Peyer's patch (tissue), 4 donors: ENCODE measurements at regions not wholly inside any gene's neighbourhood (a gene's known extent, or its start where the extent isn't known, plus 50 kb on each side); places are given as distances from the start of the nearest gene placed in this dataset.
A peak's percentile ranks its signal among the peaks of the same experiment; 100 is the strongest.

ENCODE experiments used
- DNase-seq, 3 donors: peaks; one replicate each; pipeline ENCODE4 v3.0.0-alpha.2; 2017 to 2019
- H3K27ac ChIP-seq, 4 donors: fragments of 200-600 bp; sonication (generic); one replicate each; pipeline ENCODE4 v1.5.1; 2016 to 2019
- H3K27me3 ChIP-seq, 2 donors: fragments of 200-600 bp; sonication (generic); one replicate each; pipeline ENCODE4 v1.5.1; 2019
- H3K36me3 ChIP-seq, 3 donors: fragments of 200-600 bp; sonication (generic); one replicate each; pipeline ENCODE4 v1.5.1; 2016 to 2019
- H3K4me1 ChIP-seq, 4 donors: fragments of 200-600 bp; sonication (generic); one replicate each; pipeline ENCODE4 v1.5.1; 2016 to 2019
- H3K4me3 ChIP-seq, 4 donors: fragments of 200-600 bp; sonication (generic); 1 replicate in 3 of 4; 2 replicates in 1 of 4; pipeline ENCODE4 v1.5.1; 2016 to 2019; ENCODE audit warnings: mild to moderate bottlenecking in 1 of 4
- H3K9me3 ChIP-seq, 4 donors: fragments of 200-600 bp; sonication (generic); one replicate each; pipeline ENCODE4 v1.5.1; 2016 to 2019; ENCODE audit warnings: mild to moderate bottlenecking in 1 of 4
- CTCF ChIP-seq, 6 experiments: fragments of 450-650 bp in 4 of 6; fragments of 200-600 bp in 2 of 6; sonication (generic) in 1 of 6; IDR thresholded peaks; one replicate each; pipeline ENCODE4 v1.5.1; 2017 to 2019; ENCODE audit warnings: antibody characterized with exemption in 6 of 6, mild to moderate bottlenecking in 3 of 6, moderate library complexity in 1 of 6
- POLR2A ChIP-seq, 2 donors: fragments of 450-650 bp; IDR thresholded peaks; one replicate each; pipeline ENCODE4 v1.5.1; 2017; ENCODE audit warnings: antibody characterized with exemption in 2 of 2, mild to moderate bottlenecking in 2 of 2, moderate library complexity in 2 of 2

GRCh38 chr14:78016532-78016931 is 153.6 kb upstream of the NRXN3 start:
- no peak for DNase-seq
- H3K27me3 ChIP-seq, result no peaks in the 10 kb centered on the region
- H3K27ac ChIP-seq, result no peak overlapping the region
- H3K36me3 ChIP-seq, result no peaks in the 10 kb centered on the region
- no peaks in the 10 kb centered on the region for H3K9me3 ChIP-seq
- no peaks in the 10 kb centered on the region for H3K4me1 ChIP-seq
- H3K4me3 ChIP-seq, result no peak overlapping the region
- TF ChIP-seq POLR2A (IDR thresholded peaks at IDR 0.05) (no peak), CTCF (IDR thresholded peaks at IDR 0.05) (no peak)

- Histone ChIP-seq H3K36me3 (no peaks in the 10 kb centered on the region), H3K27me3 (no peaks in the 10 kb centered on the region), H3K27ac (no peak overlapping the region), H3K4me3 (no peak overlapping the region), H3K9me3 (no peaks in the 10 kb centered on the region), H3K4me1 (no peaks in the 10 kb centered on the region)
- TF ChIP-seq CTCF (IDR thresholded peaks at IDR 0.05) (no peak), POLR2A (IDR thresholded peaks at IDR 0.05) (no peak)
- no peak for DNase-seq
These were observed 151.9 kb upstream of the NRXN3 start for GRCh38 chr14:78018283-78018682.

GRCh38 chr14:78022059-78022458 is 148.1 kb upstream of the NRXN3 start:
- TF ChIP-seq POLR2A (IDR thresholded peaks at IDR 0.05) (no peak), CTCF (IDR thresholded peaks at IDR 0.05) (peak in 4 of 6 experiments; percentile 21 to 46 (median 42))
- Histone ChIP-seq H3K27me3 (no peaks in the 10 kb centered on the region), H3K9me3 (no peaks in the 10 kb centered on the region), H3K4me3 (no peak overlapping the region), H3K36me3 (no peaks in the 10 kb centered on the region), H3K4me1 (no peaks in the 10 kb centered on the region), H3K27ac (no peak overlapping the region)
- DNase-seq, result peak in 2 of 3 donors; percentile 60 to 63

- Histone ChIP-seq H3K9me3 (no peaks in the 10 kb centered on the region), H3K27me3 (no peaks in the 10 kb centered on the region), H3K4me3 (no peak overlapping the region), H3K36me3 (no peaks in the 10 kb centered on the region), H3K4me1 (no peaks in the 10 kb centered on the region), H3K27ac (no peak overlapping the region)
- TF ChIP-seq CTCF (IDR thresholded peaks at IDR 0.05) (no peak), POLR2A (IDR thresholded peaks at IDR 0.05) (no peak)
- DNase-seq, result no peak
These were observed 147.1 kb upstream of the NRXN3 start for GRCh38 chr14:78023112-78023511.

GRCh38 chr14:78028471-78028870 is 141.7 kb upstream of the NRXN3 start:
- H3K9me3 ChIP-seq, result no peaks in the 10 kb centered on the region
- no peak overlapping the region for H3K27ac ChIP-seq
- no peak for DNase-seq
- no peak overlapping the region for H3K4me3 ChIP-seq
- no peaks in the 10 kb centered on the region for H3K4me1 ChIP-seq
- no peaks in the 10 kb centered on the region for H3K36me3 ChIP-seq
- TF ChIP-seq POLR2A (IDR thresholded peaks at IDR 0.05) (no peak), CTCF (IDR thresholded peaks at IDR 0.05) (no peak)
- H3K27me3 ChIP-seq, result no peaks in the 10 kb centered on the region
